Activated naive CD4-positive, alpha-beta T cell treated with anti-CD3 and anti-CD28 coated beads, Interleukin-2, amount 10 ng/mL, durations not matched to agents 7 days and 5 days (primary cell): ENCODE measurements at regions not wholly inside any gene's neighbourhood (a gene's known extent, or its start where the extent isn't known, plus 50 kb on each side); places are given as distances from the start of the nearest gene placed in this dataset.
"Not testable (repeated sequence)": the region's sequence is repeated elsewhere in the genome, so short reads cannot be mapped to it uniquely, and the experiment has no call there.

Experiments
- CTCF ChIA-PET: fragments of 350-600 bp; sonication (Branson Sonifier 250); formaldehyde crosslinking; loops from one replicate; lab custom pipeline; 2021; ENCODE audit warnings: antibody characterized with exemption; lab: Charles Lee
- DNase-seq: peaks from one replicate; pipeline ENCODE4 v3.0.0-alpha.2; 2020
- H3K27ac Mint-ChIP-seq: one replicate; pipeline ENCODE4 v1.8.0; 2021; ENCODE audit warnings: mild to moderate bottlenecking, moderate library complexity, mixed read lengths
- H3K27me3 Mint-ChIP-seq: one replicate; pipeline ENCODE4 v1.8.0; 2021; ENCODE audit warnings: mild to moderate bottlenecking, mixed read lengths
- H3K36me3 Mint-ChIP-seq: one replicate; pipeline ENCODE4 v1.8.0; 2021; ENCODE audit warnings: mixed read lengths
- H3K4me1 Mint-ChIP-seq: one replicate; pipeline ENCODE4 v1.8.0; 2021; ENCODE audit warnings: mixed read lengths
- H3K4me3 Mint-ChIP-seq: one replicate; pipeline ENCODE4 v1.8.0; 2021; ENCODE audit warnings: mild to moderate bottlenecking, moderate library complexity, mixed read lengths
- H3K9me3 Mint-ChIP-seq: one replicate; pipeline ENCODE4 v1.8.0; 2021; ENCODE audit warnings: mixed read lengths

DNA sequence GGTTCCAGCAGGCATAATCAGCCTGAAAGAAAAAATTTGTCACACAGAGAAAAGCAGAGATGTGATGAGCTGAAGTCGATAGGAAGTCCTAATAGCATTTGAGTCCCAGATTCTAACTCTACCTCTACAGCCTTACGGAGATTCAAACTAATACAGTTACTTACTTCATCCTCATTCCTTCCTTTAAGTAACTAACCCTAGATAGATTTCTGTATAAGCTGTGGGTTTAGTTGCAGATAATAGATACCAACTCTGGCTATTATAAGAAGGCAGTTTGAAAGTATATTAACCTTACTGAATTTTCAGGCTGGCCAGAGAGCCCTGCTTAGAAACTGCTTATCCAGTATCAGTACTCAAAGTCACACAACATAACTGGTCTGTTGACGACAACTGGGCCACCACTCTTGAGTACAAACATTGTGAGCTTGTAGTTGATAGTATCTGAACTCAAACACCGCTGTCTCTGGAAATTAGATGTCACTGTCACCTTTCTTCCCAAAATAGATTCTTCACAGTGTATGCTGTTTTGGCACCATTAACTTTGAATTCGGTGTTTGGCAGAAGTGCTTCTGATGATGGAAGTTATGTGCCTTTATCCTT, 484.3 kb downstream of the DIPK2A start:
- Mint-ChIP-seq H3K9me3 (no peaks in the 10 kb centered on the region), H3K36me3 (no peaks in the 10 kb centered on the region), H3K4me3 (no peak overlapping the region), H3K27ac (no peak overlapping the region), H3K27me3 (no peaks in the 10 kb centered on the region), H3K4me1 (no peaks in the 10 kb centered on the region)
- DNase-seq: no peak
- CTCF ChIA-PET: interaction anchor here (0.8 kb wide), 1 partner anchor 256 kb away, joined by 3 read pairs; no protein-coding TSS in a partner anchor

DNA sequence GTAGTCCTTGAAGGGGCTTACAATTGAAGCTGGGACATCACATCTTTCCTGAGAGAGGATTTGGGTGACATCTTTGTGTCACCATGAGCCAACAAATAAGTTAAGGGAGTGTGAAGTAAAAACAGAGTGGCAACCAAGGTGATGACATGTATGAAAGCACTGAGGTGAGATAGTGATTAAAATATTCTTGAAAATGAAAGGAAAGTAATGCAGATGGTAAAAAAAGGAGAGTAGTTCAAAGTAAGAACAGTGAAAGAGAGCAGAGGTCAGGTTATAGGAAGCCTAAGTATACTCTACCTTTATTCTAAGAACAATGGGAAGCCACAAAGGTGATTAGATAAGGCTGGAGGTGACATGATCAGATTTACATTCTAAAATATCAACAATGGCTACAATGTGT, 486.1 kb downstream of the DIPK2A start:
- Mint-ChIP-seq H3K27ac (no peak overlapping the region), H3K36me3 (no peaks in the 10 kb centered on the region), H3K4me3 (no peak overlapping the region), H3K27me3 (no peaks in the 10 kb centered on the region), H3K9me3 (no peaks in the 10 kb centered on the region), H3K4me1 (no peaks in the 10 kb centered on the region)
- DNase-seq: no peak
- CTCF ChIA-PET: no interaction called here

DNA sequence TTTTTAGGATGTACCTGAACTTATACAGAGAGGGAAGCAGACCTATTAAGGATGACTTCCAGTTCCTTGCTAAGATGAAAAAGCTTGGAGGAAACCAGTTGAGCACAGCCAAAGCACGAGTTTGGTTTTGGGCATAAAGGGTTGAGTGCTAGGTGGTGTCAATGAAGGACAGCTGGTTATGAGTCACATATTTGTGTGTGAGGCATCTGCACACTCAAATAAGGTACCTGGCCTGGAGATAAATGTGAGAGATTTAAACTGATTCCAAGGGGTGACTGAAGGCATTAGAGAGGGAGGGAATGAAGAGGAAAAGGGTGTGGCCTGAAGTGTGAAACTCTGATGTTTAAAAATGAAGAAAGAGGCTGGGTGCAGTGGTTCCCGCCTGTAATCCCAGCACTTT, 486.7 kb downstream of the DIPK2A start:
- Mint-ChIP-seq H3K36me3 (no peaks in the 10 kb centered on the region), H3K27ac (no peak overlapping the region), H3K27me3 (no peaks in the 10 kb centered on the region), H3K4me3 (no peak overlapping the region), H3K9me3 (no peaks in the 10 kb centered on the region), H3K4me1 (no peaks in the 10 kb centered on the region)
- CTCF ChIA-PET: no interaction called here
- DNase-seq: no peak

DNA sequence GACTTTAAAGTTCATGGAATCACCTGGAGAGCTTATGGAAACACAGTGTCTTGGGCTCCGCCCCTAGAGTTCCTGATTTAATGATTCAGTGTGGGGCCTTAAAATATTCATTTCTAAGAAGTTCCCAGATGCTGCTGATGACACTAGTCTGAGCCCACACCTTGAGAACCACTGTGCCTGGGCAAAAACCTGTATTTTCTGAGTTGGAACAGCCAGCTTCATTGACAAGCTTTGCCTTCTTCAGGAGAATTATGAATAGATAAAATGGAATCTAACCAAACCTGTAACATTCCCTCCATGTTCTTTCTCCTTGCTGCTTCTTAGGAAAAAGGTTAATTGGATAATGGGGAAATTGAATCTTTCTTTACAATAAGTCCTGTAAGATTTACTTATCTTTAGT, 490.7 kb downstream of the DIPK2A start:
- Mint-ChIP-seq H3K4me1 (no peaks in the 10 kb centered on the region), H3K4me3 (no peak overlapping the region), H3K27ac (no peak overlapping the region), H3K27me3 (no peaks in the 10 kb centered on the region), H3K9me3 (no peaks in the 10 kb centered on the region), H3K36me3 (no peaks in the 10 kb centered on the region)
- CTCF ChIA-PET: no interaction called here
- no peak for DNase-seq

DNA sequence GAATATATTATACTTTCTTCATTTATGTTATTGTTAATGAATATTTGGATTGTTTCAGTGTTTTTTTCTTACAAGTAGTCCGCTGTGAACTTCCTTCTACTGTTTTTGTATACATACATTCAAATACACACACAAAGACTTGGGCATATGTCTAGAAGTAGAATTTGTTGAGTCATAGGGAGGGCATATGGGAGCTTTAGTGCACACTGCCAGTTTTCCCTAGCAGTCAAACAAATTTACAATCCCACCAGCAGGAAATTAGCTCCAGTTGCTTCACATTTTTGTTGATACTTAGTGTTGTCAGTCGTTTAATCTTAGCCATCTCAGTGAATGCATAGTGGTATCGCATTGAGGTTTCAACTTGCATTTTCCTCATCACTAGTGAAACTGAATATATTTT, 492.3 kb downstream of the DIPK2A start:
- H3K4me3 Mint-ChIP-seq: no peak overlapping the region
- CTCF ChIA-PET: no interaction called here
- H3K4me1 Mint-ChIP-seq: no peaks in the 10 kb centered on the region
- H3K9me3 Mint-ChIP-seq: no peaks in the 10 kb centered on the region
- H3K27me3 Mint-ChIP-seq: no peaks in the 10 kb centered on the region
- no peaks in the 10 kb centered on the region for H3K36me3 Mint-ChIP-seq
- no peak for DNase-seq
- H3K27ac Mint-ChIP-seq: no peak overlapping the region

DNA sequence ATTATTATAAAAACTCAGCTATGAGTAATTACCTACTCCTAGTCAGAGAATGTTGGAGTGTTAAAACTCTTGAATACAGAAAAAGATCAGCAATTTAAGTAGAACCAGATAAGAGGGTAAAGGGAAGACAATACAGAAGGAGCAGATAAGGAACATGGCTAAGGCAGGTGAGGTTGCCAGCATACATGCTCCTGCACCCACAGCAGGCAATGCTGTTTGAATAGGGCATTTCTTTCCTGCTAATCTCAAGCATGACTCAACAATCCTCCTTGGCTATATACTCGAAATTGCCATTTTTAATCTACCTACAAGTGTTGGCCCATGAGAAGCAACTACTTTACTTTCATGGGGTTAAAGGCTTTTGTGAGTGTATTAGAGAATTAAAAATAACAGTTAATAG, 494.5 kb downstream of the DIPK2A start:
- H3K27me3 Mint-ChIP-seq: no peaks in the 10 kb centered on the region
- H3K4me1 Mint-ChIP-seq: no peaks in the 10 kb centered on the region
- H3K36me3 Mint-ChIP-seq: no peaks in the 10 kb centered on the region
- H3K4me3 Mint-ChIP-seq: no peak overlapping the region
- H3K9me3 Mint-ChIP-seq: no peaks in the 10 kb centered on the region
- DNase-seq: no peak
- H3K27ac Mint-ChIP-seq: no peak overlapping the region
- CTCF ChIA-PET: no interaction called here

DNA sequence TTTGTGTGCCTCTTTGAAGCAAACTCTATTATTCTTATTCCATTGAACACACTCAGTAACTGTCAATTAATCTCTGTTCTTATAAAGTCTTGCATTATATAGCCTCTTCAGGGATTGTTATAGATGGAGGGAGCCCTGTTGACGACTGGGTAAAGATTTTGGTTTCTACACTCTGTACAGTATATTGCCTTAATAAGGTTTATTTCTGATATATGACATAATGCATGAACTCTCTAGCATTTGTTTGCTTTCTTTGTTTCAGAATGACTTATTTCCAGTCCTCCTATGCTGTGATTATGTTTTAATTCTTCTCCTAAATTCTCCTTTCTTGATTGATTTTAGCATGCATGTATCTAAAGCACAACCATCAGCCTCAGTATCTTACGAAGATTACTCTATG, 494.9 kb downstream of the DIPK2A start:
- Mint-ChIP-seq H3K4me1 (no peaks in the 10 kb centered on the region), H3K27ac (no peak overlapping the region), H3K27me3 (no peaks in the 10 kb centered on the region), H3K36me3 (no peaks in the 10 kb centered on the region), H3K4me3 (no peak overlapping the region), H3K9me3 (no peaks in the 10 kb centered on the region)
- CTCF ChIA-PET: no interaction called here
- no peak for DNase-seq

DNA sequence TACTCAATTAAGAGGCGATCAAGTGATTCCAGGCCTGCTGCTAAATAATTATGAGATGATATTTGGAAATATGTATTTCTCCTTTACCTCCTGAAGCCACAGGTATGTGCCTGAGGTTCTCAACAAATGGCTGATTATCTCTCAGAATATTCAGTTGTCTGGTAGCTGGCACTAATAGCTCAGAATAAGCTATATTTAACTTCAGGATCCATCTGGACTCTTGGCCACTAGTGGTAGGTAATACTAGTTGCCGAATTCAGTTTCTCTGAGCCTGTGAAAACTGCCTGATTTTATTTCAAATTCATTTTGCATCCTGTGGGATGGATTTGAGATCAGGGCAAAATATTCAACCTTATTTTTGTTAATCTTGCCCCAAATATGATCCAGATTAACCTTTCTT, 499.0 kb downstream of the DIPK2A start:
- Mint-ChIP-seq H3K36me3 (no peaks in the 10 kb centered on the region), H3K4me3 (no peak overlapping the region), H3K27me3 (no peaks in the 10 kb centered on the region), H3K27ac (no peak overlapping the region), H3K9me3 (no peaks in the 10 kb centered on the region), H3K4me1 (no peaks in the 10 kb centered on the region)
- CTCF ChIA-PET: no interaction called here
- no peak for DNase-seq

DNA sequence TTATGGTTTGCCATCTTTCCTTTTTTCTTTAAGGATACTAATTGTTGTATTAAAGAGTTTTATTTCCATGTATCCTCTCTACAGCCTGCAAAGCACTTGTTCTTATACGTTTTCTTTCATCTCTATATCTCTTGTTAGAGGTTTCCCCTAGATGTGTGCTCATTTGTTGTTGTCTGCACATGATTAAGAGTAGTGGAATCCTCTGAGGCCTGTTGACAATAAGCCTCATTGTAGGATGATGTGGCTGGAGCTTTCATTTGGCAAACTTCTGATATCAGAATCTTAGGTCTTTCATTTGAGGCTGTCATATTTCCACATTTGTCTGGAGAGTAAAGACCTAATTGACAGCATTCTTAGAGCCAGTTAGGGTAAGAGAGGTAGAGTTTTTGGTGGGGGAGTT, 506.0 kb downstream of the DIPK2A start:
- H3K36me3 Mint-ChIP-seq: no peaks in the 10 kb centered on the region
- H3K9me3 Mint-ChIP-seq: peaks cover 2% of the 10 kb centered on the region
- no peak for DNase-seq
- H3K27ac Mint-ChIP-seq: no peak overlapping the region
- no peaks in the 10 kb centered on the region for H3K27me3 Mint-ChIP-seq
- no peaks in the 10 kb centered on the region for H3K4me1 Mint-ChIP-seq
- CTCF ChIA-PET: interaction anchor here (0.6 kb wide), 1 partner anchor 880 kb away, joined by 3 read pairs; no protein-coding TSS in a partner anchor
- H3K4me3 Mint-ChIP-seq: no peak overlapping the region

DNA sequence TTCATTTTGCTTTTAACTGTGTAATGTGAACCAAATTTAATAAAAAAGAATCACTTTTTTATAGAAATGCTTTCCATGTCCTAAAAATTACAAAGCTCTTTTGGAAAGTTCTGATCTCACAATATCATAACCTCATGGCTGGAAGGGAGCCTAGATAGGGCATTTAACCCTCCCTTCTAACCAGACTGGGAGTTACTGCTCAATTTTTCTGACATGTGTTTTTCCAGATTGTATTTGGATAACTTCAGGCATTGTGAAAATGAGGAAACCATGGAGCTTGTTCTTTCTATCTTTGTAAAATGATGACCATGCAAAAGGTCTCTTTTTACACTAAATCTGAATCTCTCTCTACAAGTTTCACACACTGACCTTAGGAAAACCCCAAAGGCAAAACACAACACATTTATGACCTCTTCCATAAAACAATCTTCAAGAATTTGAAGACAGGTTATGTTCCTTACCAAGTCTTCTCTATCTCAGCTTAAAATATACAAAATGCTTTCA, 508.8 kb downstream of the DIPK2A start:
- no peaks in the 10 kb centered on the region for H3K4me1 Mint-ChIP-seq
- CTCF ChIA-PET: no interaction called here

DNA sequence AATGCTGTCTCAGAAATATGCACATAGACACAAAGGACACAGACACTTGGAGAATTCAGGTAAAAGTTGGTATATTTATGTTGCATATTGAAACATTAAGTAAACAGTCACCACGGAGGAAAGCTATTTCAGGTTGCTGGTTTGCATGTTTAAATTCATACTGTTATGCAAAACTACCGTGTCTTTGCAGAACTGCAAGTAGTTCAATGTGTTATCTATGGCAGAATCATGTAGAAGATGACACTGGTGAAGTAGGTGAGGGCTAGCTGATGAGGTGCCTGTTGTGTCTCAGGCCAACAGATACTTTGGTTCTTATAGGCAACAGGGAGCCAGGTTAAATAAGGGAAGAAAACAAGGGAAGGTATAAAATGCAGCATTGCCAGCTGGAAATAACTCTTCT, 511.3 kb downstream of the DIPK2A start:
- Mint-ChIP-seq H3K9me3 (peaks cover 2% of the 10 kb centered on the region), H3K27ac (no peak overlapping the region), H3K27me3 (no peaks in the 10 kb centered on the region), H3K4me3 (no peak overlapping the region), H3K4me1 (no peaks in the 10 kb centered on the region), H3K36me3 (no peaks in the 10 kb centered on the region)
- no peak for DNase-seq
- CTCF ChIA-PET: no interaction called here

More for the DNA sequence above, 508.8 kb downstream of the DIPK2A start:
- no peak overlapping the region for H3K4me3 Mint-ChIP-seq
- H3K9me3 Mint-ChIP-seq: peaks cover 2% of the 10 kb centered on the region
- DNase-seq: no peak
- no peaks in the 10 kb centered on the region for H3K36me3 Mint-ChIP-seq
- no peaks in the 10 kb centered on the region for H3K27me3 Mint-ChIP-seq
- H3K27ac Mint-ChIP-seq: no peak overlapping the region

DNA sequence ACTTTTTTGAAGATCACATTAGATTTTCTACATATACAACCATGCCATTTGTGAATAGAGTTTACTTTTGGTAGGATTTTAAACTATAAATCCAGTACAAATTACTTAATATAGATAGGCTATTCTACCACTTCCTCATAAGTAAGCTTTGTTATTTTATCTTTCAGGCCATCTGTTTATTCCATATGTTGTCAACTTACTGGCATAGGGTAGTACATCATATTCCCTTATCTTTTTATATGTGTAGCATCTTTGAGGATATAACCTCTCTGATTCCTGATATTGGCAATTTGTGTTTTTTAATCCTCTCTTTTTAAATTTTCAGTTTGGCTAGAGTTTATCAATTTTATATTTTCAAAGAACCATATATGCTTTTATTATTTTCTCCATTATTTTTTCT, 515.4 kb downstream of the DIPK2A start:
- Mint-ChIP-seq H3K36me3 (no peaks in the 10 kb centered on the region), H3K4me3 (no peak overlapping the region), H3K27me3 (no peaks in the 10 kb centered on the region), H3K27ac (no peak overlapping the region), H3K9me3 (no peaks in the 10 kb centered on the region), H3K4me1 (no peaks in the 10 kb centered on the region)
- CTCF ChIA-PET: no interaction called here
- DNase-seq: no peak

DNA sequence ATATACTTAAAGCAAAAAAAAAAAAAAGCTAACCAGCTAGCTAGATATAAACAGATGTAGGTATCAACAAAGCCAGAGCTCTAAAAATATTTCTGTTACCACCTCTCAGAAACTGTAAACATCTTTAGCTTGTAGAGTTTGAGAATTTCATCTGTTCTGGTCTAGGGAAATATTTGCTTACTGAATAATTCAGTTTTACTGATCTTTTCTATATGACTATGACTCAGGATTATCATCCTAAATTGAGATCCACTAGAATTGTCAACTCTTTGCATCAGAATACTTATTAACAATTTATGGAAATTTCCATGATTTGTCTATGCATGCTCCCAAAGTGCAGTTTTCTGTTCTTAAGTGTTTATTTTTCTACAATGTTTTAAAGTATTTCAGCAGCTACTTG, 517.3 kb downstream of the DIPK2A start:
- Mint-ChIP-seq H3K4me1 (no peaks in the 10 kb centered on the region), H3K36me3 (no peaks in the 10 kb centered on the region), H3K4me3 (no peak overlapping the region), H3K27me3 (no peaks in the 10 kb centered on the region), H3K9me3 (no peaks in the 10 kb centered on the region), H3K27ac (no peak overlapping the region)
- DNase-seq: no peak
- CTCF ChIA-PET: no interaction called here

DNA sequence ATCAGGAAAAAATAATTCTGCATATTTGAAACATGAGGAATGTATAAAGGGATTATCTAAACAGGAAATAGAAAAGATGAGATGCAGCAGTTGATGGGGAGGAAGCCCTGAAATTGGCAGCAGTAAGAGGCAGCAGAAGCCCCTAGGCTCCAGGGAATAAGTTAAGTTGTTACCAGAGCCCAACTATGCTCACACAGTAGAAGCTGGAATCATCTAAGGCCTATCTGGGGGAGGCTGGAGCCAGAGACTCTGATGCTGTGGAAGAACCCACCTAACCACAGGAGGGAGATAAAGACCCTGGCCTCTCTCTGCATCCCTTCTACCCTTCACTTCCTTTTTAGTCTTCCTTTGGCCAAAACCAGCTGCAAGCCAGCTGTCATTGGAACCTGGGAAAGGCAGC, 519.7 kb downstream of the DIPK2A start:
- H3K4me3 Mint-ChIP-seq: no peak overlapping the region
- no peak overlapping the region for H3K27ac Mint-ChIP-seq
- CTCF ChIA-PET: no interaction called here
- no peak for DNase-seq
- H3K27me3 Mint-ChIP-seq: no peaks in the 10 kb centered on the region
- no peaks in the 10 kb centered on the region for H3K4me1 Mint-ChIP-seq
- H3K9me3 Mint-ChIP-seq: no peaks in the 10 kb centered on the region
- no peaks in the 10 kb centered on the region for H3K36me3 Mint-ChIP-seq

DNA sequence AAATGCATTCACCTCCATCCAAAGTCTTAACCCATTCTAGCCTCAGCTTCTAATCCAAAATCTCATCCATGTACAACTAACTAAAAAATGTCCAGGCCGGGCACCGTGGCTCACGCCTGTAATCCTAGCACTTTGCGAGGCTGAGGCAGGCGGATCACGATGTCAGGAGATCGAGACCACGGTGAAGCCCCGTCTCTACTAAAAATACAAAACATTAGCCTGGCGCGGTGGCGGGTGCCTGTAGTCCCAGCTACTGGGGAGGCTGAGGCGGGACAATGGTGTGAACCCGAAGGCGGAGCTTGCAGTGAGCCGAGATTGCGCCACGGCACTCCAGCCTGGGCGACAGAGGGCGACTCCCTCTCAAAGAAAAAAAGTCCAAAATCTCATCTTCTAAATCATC, 523.0 kb downstream of the DIPK2A start:
- H3K36me3 Mint-ChIP-seq, H3K9me3 Mint-ChIP-seq, H3K4me3 Mint-ChIP-seq, H3K4me1 Mint-ChIP-seq, DNase-seq, CTCF ChIA-PET, H3K27me3 Mint-ChIP-seq, H3K27ac Mint-ChIP-seq: not testable (repeated sequence)
